ENCODE measurements at regions not wholly inside any gene's neighbourhood (a gene's known extent, or its start where the extent isn't known, plus 50 kb on each side); places are given as distances from the start of the nearest gene placed in this dataset.

DNA sequence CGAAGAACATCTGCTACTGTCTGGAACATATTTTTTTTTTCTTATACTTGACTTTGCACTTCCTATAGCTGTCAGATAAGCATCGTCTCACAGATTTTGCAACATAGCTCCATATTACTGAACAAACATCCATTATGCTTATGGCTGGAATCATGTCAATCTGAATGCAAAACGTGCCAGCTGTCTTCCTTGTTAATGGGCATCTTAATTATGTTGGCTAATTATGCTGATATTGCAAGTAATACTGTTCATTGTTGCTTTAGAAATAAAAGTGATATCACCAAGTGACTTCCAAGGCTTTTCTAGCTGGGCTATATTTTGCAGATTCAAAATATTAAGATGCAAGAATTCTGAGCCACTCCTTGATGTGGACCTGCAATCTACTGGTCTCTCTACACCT is 176.8 kb downstream of the ARL4C start:
- Histone ChIP-seq H3K9me3 (ENCODE audit: control insufficient read depth, low read length) (no peaks in the 10 kb centered on the region), H3K4me3 (ENCODE audit: insufficient read depth, low read depth, low read length, poor library complexity, severe bottlenecking) (no peak overlapping the region), H3K4me1 (ENCODE audit: control insufficient read depth, insufficient read depth, low read length, poor library complexity, severe bottlenecking) (peaks cover 17% of the 10 kb centered on the region), H3K36me3 (ENCODE audit: control insufficient read depth, insufficient read depth, low read length) (no peaks in the 10 kb centered on the region), H3K27me3 (replicated peaks; ENCODE audit: control insufficient read depth, insufficient read depth, low read length, poor library complexity, severe bottlenecking) (no peaks in the 10 kb centered on the region), H3K27ac (ENCODE audit: insufficient read depth, low read length, poor library complexity, severe bottlenecking) (no peak overlapping the region)
- DNase-seq: no peak

- Histone ChIP-seq H3K9me3 (ENCODE audit: control insufficient read depth, low read length) (no peaks in the 10 kb centered on the region), H3K36me3 (ENCODE audit: control insufficient read depth, insufficient read depth, low read length) (no peaks in the 10 kb centered on the region), H3K4me3 (ENCODE audit: insufficient read depth, low read depth, low read length, poor library complexity, severe bottlenecking) (no peak overlapping the region), H3K4me1 (ENCODE audit: control insufficient read depth, insufficient read depth, low read length, poor library complexity, severe bottlenecking) (peaks cover 9% of the 10 kb centered on the region), H3K27ac (ENCODE audit: insufficient read depth, low read length, poor library complexity, severe bottlenecking) (no peak overlapping the region), H3K27me3 (replicated peaks; ENCODE audit: control insufficient read depth, insufficient read depth, low read length, poor library complexity, severe bottlenecking) (no peaks in the 10 kb centered on the region)
- DNase-seq: no peak
Observed at GRCh38 chr2:234318361-234318760, 178.5 kb downstream of the ARL4C start.

DNA sequence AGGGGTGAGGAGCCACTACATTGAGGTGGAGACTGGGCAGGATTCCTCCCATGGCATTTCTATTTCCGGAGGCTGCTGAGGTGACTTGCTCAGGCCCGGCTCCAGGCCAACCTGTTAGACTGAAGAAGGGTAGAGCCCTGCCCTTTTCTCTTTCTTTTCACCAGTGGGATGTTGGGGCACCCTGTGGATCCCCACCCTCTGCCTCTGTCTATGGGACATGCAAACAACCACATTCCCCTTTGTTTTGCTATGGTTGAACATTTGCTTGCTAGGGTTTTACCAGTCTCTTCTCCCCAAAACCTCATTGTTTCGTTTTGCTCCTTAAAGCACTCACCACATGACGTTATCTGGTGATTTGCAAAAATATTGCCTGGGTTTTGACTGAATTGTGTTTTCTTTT is 183.3 kb downstream of the ARL4C start:
- DNase-seq: no peak
- H3K27ac ChIP-seq (ENCODE audit: insufficient read depth, low read length, poor library complexity, severe bottlenecking): no peak overlapping the region
- H3K36me3 ChIP-seq (ENCODE audit: control insufficient read depth, insufficient read depth, low read length): no peaks in the 10 kb centered on the region
- peaks cover 4% of the 10 kb centered on the region for H3K4me1 ChIP-seq (ENCODE audit: control insufficient read depth, insufficient read depth, low read length, poor library complexity, severe bottlenecking)
- no peaks in the 10 kb centered on the region for H3K27me3 ChIP-seq (replicated peaks; ENCODE audit: control insufficient read depth, insufficient read depth, low read length, poor library complexity, severe bottlenecking)
- H3K9me3 ChIP-seq (ENCODE audit: control insufficient read depth, low read length): no peaks in the 10 kb centered on the region
- no peak overlapping the region for H3K4me3 ChIP-seq (ENCODE audit: insufficient read depth, low read depth, low read length, poor library complexity, severe bottlenecking)

DNA sequence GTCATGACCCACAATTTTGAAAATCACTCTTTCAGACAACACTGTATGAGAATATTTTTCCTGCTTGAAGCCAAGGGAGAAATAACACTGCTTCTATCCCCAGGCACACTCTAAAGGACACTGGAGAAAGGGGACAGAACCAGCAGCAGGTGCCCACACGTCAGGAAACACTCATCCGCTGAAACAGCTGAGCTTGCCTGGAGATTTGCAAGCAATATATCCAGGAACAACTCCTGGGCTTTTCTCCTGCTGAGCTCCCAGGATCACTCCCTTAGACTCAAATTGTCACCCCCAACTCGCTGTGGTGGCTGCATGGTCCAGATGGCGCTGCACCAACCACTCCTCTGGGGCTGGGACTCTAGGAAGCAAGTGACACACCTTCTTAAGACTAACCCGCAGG is 186.7 kb downstream of the ARL4C start:
- Histone ChIP-seq H3K4me1 (ENCODE audit: control insufficient read depth, insufficient read depth, low read length, poor library complexity, severe bottlenecking) (peaks cover 14% of the 10 kb centered on the region), H3K9me3 (ENCODE audit: control insufficient read depth, low read length) (no peaks in the 10 kb centered on the region), H3K36me3 (ENCODE audit: control insufficient read depth, insufficient read depth, low read length) (no peaks in the 10 kb centered on the region), H3K27me3 (replicated peaks; ENCODE audit: control insufficient read depth, insufficient read depth, low read length, poor library complexity, severe bottlenecking) (no peaks in the 10 kb centered on the region), H3K4me3 (ENCODE audit: insufficient read depth, low read depth, low read length, poor library complexity, severe bottlenecking) (no peak overlapping the region), H3K27ac (ENCODE audit: insufficient read depth, low read length, poor library complexity, severe bottlenecking) (no peak overlapping the region)
- DNase-seq: no peak

GRCh38 chr2:234309431-234309830 is 187.4 kb downstream of the ARL4C start:
- no peaks in the 10 kb centered on the region for H3K27me3 ChIP-seq (replicated peaks; ENCODE audit: control insufficient read depth, insufficient read depth, low read length, poor library complexity, severe bottlenecking)
- DNase-seq: no peak
- no peak overlapping the region for H3K4me3 ChIP-seq (ENCODE audit: insufficient read depth, low read depth, low read length, poor library complexity, severe bottlenecking)
- H3K4me1 ChIP-seq (ENCODE audit: control insufficient read depth, insufficient read depth, low read length, poor library complexity, severe bottlenecking): peaks cover 14% of the 10 kb centered on the region
- no peaks in the 10 kb centered on the region for H3K9me3 ChIP-seq (ENCODE audit: control insufficient read depth, low read length)
- no peaks in the 10 kb centered on the region for H3K36me3 ChIP-seq (ENCODE audit: control insufficient read depth, insufficient read depth, low read length)
- peak overlapping the region; percentile 68 for H3K27ac ChIP-seq (ENCODE audit: insufficient read depth, low read length, poor library complexity, severe bottlenecking)

DNA sequence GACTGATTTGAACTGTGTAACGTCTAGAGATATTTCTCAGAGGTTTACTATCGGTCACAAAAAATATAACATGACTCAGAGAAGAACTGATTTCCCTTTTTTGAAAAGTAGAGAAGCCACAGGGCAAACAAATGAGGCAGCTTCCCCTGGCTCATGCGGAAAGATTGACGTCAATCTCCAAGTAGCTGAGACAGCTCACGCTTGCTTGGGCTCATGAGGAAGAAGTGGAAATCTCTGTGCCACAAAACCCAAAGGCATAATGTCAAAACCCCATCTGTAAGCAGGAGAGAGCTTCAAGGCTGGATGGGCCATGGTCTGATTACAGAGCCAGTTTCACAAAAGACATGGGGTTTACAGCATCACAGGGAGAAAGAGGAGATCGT is 188.1 kb downstream of the ARL4C start:
- peaks cover 14% of the 10 kb centered on the region for H3K4me1 ChIP-seq (ENCODE audit: control insufficient read depth, insufficient read depth, low read length, poor library complexity, severe bottlenecking)
- peak; percentile 51 to 72 (median 51) for DNase-seq
- H3K27me3 ChIP-seq (replicated peaks; ENCODE audit: control insufficient read depth, insufficient read depth, low read length, poor library complexity, severe bottlenecking): no peaks in the 10 kb centered on the region
- H3K27ac ChIP-seq (ENCODE audit: insufficient read depth, low read length, poor library complexity, severe bottlenecking): peak overlapping the region; percentile 81
- H3K4me3 ChIP-seq (ENCODE audit: insufficient read depth, low read depth, low read length, poor library complexity, severe bottlenecking): no peak overlapping the region
- no peaks in the 10 kb centered on the region for H3K9me3 ChIP-seq (ENCODE audit: control insufficient read depth, low read length)
- no peaks in the 10 kb centered on the region for H3K36me3 ChIP-seq (ENCODE audit: control insufficient read depth, insufficient read depth, low read length)

DNA sequence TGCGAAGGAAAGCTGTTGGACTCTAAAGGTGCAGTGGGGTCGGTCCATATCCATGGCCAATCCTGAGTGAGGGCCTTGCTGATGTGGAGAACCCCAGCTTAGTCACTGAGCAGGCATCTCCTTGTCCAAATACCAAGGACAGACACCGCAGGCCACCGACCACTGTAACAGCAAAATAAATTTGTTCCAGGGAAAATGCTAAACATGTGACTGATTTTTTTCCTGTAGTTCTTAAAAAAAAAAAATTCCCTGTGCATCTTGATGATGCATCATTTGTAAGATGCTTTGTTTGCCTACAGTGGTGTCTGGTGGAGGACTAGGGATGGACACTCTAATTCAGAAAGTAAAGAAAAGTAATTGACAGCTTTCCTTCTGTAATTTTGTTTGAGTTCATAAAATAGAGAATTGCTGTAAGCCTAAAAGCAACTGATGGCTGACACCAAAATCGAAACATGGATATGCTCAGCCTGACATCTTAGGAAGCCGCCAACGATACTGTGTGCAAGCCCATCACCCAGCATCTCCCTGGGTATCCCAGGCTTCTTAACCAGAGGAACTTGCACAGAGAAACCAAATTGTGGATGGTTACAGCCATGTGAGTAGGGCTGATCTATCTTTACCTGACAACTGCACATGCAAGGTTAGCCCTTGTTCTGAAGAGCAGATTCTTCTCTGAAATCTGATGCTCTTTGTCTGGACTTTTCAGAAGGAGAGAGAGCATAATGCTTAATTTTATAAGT is 188.6 kb downstream of the ARL4C start:
- peak overlapping the region; percentile 81 for H3K27ac ChIP-seq (ENCODE audit: insufficient read depth, low read length, poor library complexity, severe bottlenecking)
- H3K36me3 ChIP-seq (ENCODE audit: control insufficient read depth, insufficient read depth, low read length): no peaks in the 10 kb centered on the region
- H3K9me3 ChIP-seq (ENCODE audit: control insufficient read depth, low read length): no peaks in the 10 kb centered on the region
- DNase-seq: no peak
- peaks cover 12% of the 10 kb centered on the region for H3K4me1 ChIP-seq (ENCODE audit: control insufficient read depth, insufficient read depth, low read length, poor library complexity, severe bottlenecking)
- H3K4me3 ChIP-seq (ENCODE audit: insufficient read depth, low read depth, low read length, poor library complexity, severe bottlenecking): no peak overlapping the region
- no peaks in the 10 kb centered on the region for H3K27me3 ChIP-seq (replicated peaks; ENCODE audit: control insufficient read depth, insufficient read depth, low read length, poor library complexity, severe bottlenecking)

DNA sequence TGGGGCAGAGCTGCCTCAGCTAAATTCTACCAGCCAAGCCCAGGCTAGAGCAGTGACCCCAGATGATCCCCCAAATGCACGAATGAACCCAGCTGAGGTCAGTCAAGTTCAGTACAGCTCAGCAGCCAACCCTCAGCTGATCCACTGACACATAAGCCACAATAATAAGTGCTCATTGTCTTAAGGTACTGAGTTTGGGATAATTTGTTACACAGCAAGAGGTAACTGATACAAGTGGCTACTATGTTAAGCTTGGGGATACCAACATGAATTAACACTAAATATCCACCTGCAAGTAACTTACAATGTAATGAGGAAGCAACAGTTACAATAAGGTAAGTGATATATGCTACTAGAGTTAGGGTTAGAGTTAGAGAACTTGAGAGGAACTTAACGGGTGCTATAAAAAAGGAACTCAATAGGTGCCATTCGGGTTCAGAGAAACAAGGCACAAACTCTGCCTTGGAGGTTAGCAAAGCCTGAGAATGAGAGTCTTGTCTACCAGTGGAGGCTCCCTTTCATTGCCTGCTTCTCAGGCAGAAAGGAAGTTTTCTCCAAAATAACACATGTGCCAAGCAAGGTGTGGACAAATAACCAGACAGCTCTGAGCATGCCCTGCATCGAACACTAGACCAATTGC is 189.4 kb downstream of the ARL4C start:
- Histone ChIP-seq H3K27ac (ENCODE audit: insufficient read depth, low read length, poor library complexity, severe bottlenecking) (no peak overlapping the region), H3K4me3 (ENCODE audit: insufficient read depth, low read depth, low read length, poor library complexity, severe bottlenecking) (no peak overlapping the region)

GRCh38 chr2:234306426-234307173 is 190.3 kb downstream of the ARL4C start:
- Histone ChIP-seq H3K4me1 (ENCODE audit: control insufficient read depth, insufficient read depth, low read length, poor library complexity, severe bottlenecking) (peaks cover 11% of the 10 kb centered on the region), H3K9me3 (ENCODE audit: control insufficient read depth, low read length) (no peaks in the 10 kb centered on the region), H3K4me3 (ENCODE audit: insufficient read depth, low read depth, low read length, poor library complexity, severe bottlenecking) (no peak overlapping the region), H3K27ac (ENCODE audit: insufficient read depth, low read length, poor library complexity, severe bottlenecking) (no peak overlapping the region), H3K27me3 (replicated peaks; ENCODE audit: control insufficient read depth, insufficient read depth, low read length, poor library complexity, severe bottlenecking) (no peaks in the 10 kb centered on the region), H3K36me3 (ENCODE audit: control insufficient read depth, insufficient read depth, low read length) (no peaks in the 10 kb centered on the region)
- DNase-seq: no peak

More for the DNA sequence above, 189.4 kb downstream of the ARL4C start:
- Histone ChIP-seq H3K9me3 (ENCODE audit: control insufficient read depth, low read length) (no peaks in the 10 kb centered on the region), H3K36me3 (ENCODE audit: control insufficient read depth, insufficient read depth, low read length) (no peaks in the 10 kb centered on the region), H3K27me3 (replicated peaks; ENCODE audit: control insufficient read depth, insufficient read depth, low read length, poor library complexity, severe bottlenecking) (no peaks in the 10 kb centered on the region), H3K4me1 (ENCODE audit: control insufficient read depth, insufficient read depth, low read length, poor library complexity, severe bottlenecking) (peaks cover 11% of the 10 kb centered on the region)
- no peak for DNase-seq

DNA sequence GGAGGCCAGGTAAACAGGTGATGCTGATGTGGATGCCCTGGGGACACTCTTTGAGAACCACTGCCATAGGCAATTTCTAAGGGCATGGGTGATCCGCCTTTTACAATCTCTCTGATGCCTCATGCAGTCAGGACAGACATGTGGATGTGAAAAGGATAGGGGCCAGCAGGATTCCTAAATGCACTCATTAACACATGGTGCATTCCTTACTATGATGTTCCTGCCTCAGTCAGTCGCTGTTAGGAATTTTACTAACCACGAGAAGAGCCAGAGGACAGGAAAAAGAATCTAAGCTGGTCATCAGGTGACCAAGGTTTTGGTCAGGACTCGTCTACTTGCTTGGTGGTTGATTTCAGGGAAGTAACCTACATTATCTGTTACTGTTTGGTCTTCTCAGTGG is 191.0 kb downstream of the ARL4C start:
- H3K4me3 ChIP-seq (ENCODE audit: insufficient read depth, low read depth, low read length, poor library complexity, severe bottlenecking): no peak overlapping the region
- H3K36me3 ChIP-seq (ENCODE audit: control insufficient read depth, insufficient read depth, low read length): no peaks in the 10 kb centered on the region
- H3K27ac ChIP-seq (ENCODE audit: insufficient read depth, low read length, poor library complexity, severe bottlenecking): no peak overlapping the region
- no peaks in the 10 kb centered on the region for H3K27me3 ChIP-seq (replicated peaks; ENCODE audit: control insufficient read depth, insufficient read depth, low read length, poor library complexity, severe bottlenecking)
- H3K9me3 ChIP-seq (ENCODE audit: control insufficient read depth, low read length): no peaks in the 10 kb centered on the region
- peaks cover 11% of the 10 kb centered on the region for H3K4me1 ChIP-seq (ENCODE audit: control insufficient read depth, insufficient read depth, low read length, poor library complexity, severe bottlenecking)
- no peak for DNase-seq

Data from effector memory CD4-positive, alpha-beta T cell (primary cell).